Stomach (tissue), 4 donors: ENCODE measurements at regions not wholly inside any gene's neighbourhood (a gene's known extent, or its start where the extent isn't known, plus 50 kb on each side); places are given as distances from the start of the nearest gene placed in this dataset.

Source experiments
- CTCF ChIP-seq, 7 experiments: fragments of 450-650 bp in 4 of 7; fragments of 200-600 bp in 3 of 7; sonication (generic) in 3 of 7; IDR thresholded peaks; one replicate each; pipeline ENCODE4 v1.5.1; 2016 to 2019; ENCODE audit warnings: antibody characterized with exemption in 7 of 7, control low read depth in 2 of 7, mild to moderate bottlenecking in 1 of 7
- POLR2A ChIP-seq, 4 donors: fragments of 450-650 bp; IDR thresholded peaks; one replicate each; pipeline ENCODE4 v1.6.1; 2016; ENCODE audit warnings: antibody characterized with exemption in 4 of 4, control low read depth in 2 of 4, mild to moderate bottlenecking in 1 of 4, moderate library complexity in 1 of 4

- TF ChIP-seq CTCF (IDR thresholded peaks at IDR 0.05) (no peak), POLR2A (IDR thresholded peaks at IDR 0.05) (no peak)
These were observed 570.1 kb upstream of the CBLB start for GRCh38 chr3:106438887-106439286.
